GM19099 (cell line): ENCODE measurements at regions not wholly inside any gene's neighbourhood (a gene's known extent, or its start where the extent isn't known, plus 50 kb on each side); places are given as distances from the start of the nearest gene placed in this dataset.

Experiments
- POLR2A ChIP-seq: IDR thresholded peaks from 3 replicates; pipeline ENCODE4 v1.6.1; 2011; ENCODE audit warnings: low read depth; ENCODE audit not compliant: insufficient read length; ENCODE audit errors: extremely low read depth

GRCh38 chr3:17935222-17935621 is 192.8 kb upstream of the TBC1D5 start:
- TF ChIP-seq POLR2A = no peak

GRCh38 chr3:17932136-17932771 is 189.8 kb upstream of the TBC1D5 start:
- no peak for TF ChIP-seq POLR2A

DNA sequence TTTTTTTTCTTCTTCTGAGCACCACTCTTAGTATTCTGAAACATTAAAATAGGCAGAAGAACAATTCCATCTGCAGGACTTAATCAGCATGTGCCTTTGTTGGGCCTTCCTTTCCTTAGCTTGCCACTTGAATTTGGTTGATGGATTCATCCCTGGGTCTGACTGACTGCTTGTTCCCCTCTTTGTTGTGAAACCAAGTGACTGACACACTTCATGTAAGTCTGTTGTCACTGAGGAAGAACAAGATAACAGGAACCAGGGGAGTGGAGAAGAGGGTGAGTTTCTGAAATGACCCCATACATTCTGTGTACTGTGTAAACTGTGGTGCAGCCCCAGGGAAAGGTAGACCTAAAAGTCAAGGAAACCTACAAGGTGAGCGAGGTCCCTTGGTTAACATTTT is 188.7 kb upstream of the TBC1D5 start:
- no peak for TF ChIP-seq POLR2A

- TF ChIP-seq POLR2A = no peak
These were observed 186.2 kb upstream of the TBC1D5 start for GRCh38 chr3:17928502-17929145.

DNA sequence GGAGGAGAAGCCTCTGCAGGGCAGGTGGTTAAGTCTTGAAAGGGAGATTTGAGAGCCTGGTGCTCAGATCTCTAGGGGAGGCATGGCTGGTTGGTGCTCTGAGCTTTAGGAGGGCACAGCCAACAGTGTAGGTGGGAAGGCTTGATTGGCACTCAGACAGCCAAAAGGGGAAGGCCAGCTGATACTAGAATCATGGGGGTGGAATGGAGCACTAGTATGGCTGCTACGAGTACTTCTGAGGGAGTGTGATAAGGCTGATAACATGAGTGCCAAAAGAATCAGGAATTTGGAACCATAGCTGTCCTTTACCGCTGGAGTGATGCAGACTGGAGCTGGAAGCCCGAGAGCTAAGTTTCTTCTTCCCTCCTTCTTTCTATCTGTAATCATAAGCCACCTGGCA is 184.6 kb upstream of the TBC1D5 start:
- no peak for TF ChIP-seq POLR2A

DNA sequence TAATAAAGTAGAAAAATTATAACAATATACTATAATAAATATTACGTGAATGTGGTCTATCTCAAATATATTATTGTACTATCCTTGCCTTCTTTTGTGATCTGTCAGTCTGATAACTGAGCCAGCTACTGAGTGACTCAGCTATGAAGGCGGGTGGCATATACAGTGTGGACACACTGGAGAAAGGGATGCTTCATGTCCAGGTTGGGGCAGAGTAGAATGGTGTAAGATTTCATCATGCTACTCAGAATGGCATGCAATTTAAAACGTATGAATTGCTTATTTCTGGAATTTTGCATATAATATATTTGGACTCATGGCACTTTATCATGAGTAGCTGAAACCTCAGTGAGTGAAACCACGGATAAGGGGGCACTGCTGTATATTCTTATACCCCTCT is 172.9 kb upstream of the TBC1D5 start:
- no peak for TF ChIP-seq POLR2A

DNA sequence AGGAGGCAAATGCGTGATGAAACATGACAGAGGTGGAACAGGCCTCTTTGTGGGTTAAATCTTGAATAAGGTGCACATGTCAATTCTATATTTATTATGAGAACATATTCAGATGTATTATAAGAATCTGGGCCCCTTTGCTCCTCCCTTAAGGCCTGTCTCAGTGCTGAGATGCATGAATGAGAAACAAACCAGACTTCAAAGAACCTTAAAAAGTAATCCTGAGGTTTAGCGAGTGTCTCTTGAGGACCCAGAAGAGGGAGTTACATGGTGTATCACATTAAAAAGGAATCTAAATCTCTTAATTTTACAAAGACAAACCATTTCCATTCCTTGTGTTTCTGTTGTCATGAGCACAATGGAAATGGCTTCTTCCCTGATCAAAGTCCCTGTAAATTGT is 170.9 kb upstream of the TBC1D5 start:
- no peak for TF ChIP-seq POLR2A

DNA sequence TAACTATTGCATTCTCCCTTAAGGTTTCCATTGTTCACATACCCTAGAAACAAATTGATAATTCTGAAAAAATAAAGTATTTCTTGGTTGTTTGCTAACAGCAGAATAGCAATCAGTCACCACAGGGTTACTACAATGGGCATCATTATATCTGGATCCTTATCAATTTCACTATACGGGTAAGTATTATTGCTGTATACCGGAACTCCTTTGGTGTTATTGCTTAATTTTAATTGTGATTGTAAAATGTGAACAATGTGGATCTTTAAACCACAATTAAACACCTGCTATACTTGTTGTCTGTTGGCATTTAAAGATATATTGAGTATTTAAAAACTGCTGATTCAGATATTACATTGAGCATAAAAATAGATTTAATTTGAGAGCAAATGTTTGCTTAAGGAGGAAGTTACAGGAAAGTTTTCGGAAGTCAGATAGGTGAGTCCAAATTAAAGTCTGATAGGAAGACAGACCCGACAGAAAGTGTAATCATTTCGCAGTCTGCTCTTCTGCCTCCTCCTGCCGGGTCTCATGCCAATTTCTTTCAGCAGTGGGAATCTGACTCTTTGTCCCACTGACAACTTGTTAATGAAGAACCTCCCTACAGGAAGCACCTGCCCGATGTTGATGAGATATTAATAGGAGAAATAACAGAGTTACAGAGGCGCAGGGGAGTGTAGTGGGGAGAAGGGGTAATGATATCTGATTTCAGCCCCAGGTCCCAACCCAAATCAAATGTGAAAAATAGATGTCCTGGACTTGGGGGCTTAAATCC is 169.7 kb upstream of the TBC1D5 start:
- no peak for TF ChIP-seq POLR2A

GRCh38 chr3:17910922-17911321 is 168.5 kb upstream of the TBC1D5 start:
- TF ChIP-seq POLR2A = no peak

- no peak for TF ChIP-seq POLR2A
These were observed 167.3 kb upstream of the TBC1D5 start for GRCh38 chr3:17909714-17910113.

DNA sequence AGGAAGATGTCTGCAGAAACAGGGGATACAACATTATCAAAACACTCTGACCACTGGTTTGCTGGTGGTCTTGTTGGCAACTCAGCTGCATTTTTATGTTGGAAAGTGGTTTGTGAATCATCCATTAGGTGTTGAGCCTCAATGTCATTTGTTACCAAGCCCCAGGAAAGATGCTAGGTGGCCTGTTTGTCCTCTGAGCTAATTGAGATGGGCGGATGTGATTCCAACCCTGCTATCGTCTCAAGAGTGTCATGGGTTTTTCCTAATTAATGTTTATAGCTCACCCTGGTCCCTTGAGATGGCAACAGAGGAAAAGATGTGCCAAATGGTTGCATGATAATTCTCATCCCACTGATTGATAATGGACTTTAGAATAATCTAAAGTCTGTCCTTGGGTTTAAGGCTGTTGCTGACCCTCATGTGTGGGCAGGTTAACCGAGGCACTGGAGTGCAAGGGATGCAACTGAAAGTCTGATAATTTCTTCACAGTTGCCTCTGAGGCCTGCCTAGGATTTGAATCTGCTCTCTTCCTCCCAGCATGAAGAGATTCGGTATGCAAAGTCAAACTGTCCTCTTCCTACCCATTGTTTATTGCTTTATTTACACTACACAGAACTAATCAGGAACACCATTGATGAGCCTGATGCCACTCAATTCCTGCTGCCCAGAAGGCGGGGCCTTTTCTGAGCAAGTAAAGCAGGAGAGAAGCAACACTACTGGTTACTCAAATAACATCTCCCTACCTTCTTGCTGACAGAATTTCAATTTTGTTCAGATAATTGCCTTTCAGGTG is 166.2 kb upstream of the TBC1D5 start:
- TF ChIP-seq POLR2A = no peak

DNA sequence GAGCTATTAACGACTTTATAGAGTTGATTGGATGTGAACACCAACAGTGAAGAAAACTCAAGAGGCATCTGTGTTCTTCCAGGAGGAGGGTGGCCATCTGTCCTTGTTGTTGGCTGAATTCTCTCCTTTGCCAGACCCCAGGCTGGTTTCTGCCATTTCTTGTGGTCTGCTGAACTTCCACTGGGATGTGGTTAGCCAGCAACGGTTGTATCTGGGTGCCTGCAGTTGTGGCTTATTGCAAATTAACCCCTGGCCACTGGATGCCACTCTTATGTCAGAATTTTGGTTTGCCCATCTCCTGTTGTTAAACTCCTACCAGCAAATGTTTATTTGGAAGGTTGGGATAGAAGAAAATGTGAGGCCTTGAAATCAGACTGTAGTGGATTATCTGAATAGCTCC is 163.6 kb upstream of the TBC1D5 start:
- TF ChIP-seq POLR2A = no peak

- TF ChIP-seq POLR2A = no peak
These were observed 159.5 kb upstream of the TBC1D5 start for GRCh38 chr3:17901893-17902292.

- no peak for TF ChIP-seq POLR2A
These were observed 152.1 kb upstream of the TBC1D5 start for GRCh38 chr3:17894434-17895060.

DNA sequence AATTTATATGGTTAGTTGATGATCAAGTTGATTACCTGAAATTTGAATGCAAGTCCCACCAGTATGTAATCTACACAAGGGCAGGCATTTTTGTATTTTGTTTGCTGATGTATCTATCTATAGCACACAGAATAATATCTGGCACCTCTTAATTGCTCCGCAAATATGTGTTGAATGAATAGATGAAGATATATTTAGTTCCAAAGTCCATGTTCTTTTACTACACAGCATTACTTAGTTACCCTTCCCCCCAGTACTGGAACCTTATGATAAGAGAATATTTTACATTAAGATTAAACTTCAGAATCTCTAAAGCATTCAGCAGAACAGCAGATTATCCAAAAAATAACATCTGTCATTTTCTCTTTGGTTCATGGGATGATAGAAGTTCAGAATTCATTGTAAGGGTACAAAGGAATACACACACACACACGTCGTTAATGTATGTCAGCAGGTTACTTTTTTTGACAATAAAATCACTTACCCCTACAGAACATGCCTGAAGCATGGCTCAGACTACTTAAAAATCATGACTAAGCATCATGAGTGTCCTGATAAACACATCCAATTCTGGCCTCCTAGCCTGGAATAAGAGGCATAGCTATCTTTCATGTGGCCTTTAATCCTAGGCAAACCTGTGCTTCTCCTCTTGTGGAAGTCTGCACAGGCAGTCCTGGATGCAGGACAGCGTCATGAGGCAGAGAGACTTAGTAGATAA is 148.9 kb upstream of the TBC1D5 start:
- no peak for TF ChIP-seq POLR2A

DNA sequence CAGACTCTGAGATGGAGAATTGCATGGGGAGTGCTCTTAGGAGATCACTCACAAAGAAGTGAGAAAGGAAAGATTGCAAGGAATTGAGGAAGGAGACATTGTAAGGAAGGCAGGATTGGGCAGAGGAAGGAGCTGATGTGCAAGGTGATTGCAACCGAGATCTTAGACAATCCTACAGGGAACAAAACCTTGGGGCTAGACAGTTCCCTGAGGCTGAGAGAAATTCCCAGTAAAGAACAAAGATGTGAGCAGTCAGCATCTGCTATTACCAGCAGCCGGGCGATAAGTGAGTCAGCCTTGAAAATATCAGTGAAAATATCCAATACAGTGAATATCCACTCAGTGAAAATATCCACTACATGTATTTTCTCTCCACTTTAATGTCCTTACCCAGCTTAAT is 143.6 kb upstream of the TBC1D5 start:
- no peak for TF ChIP-seq POLR2A
